Endothelial cell of umbilical vein (primary cell): ENCODE measurements at regions not wholly inside any gene's neighbourhood (a gene's known extent, or its start where the extent isn't known, plus 50 kb on each side); places are given as distances from the start of the nearest gene placed in this dataset.
A peak's percentile ranks its signal among the peaks of the same experiment; 100 is the strongest.

Source experiments
- FOS ChIP-seq: IDR thresholded peaks from 2 replicates; pipeline ENCODE4 v1.6.1; 2011; ENCODE audit warnings: mild to moderate bottlenecking, low read length, moderate library complexity, borderline replicate concordance; ENCODE audit not compliant: insufficient read depth
- JUN ChIP-seq: IDR thresholded peaks from 2 replicates; pipeline ENCODE4 v1.6.1; 2011; ENCODE audit warnings: borderline replicate concordance, low read depth; ENCODE audit not compliant: insufficient read length, insufficient read depth
- POLR2A ChIP-seq: IDR thresholded peaks from 2 replicates; pipeline ENCODE4 v1.6.1; 2012; ENCODE audit warnings: low read depth, mild to moderate bottlenecking, control low read depth, low read length
- POLR2AphosphoS5 ChIP-seq: IDR thresholded peaks from 2 replicates; pipeline ENCODE4 v1.6.1; 2012; ENCODE audit warnings: low read depth, mild to moderate bottlenecking, control low read depth, low read length, moderate library complexity; ENCODE audit not compliant: insufficient read depth
- TF ChIP-seq, protein P1 (sequence below), 2 donors: IDR thresholded peaks; 1 replicate in 1 of 2; 2 replicates in 1 of 2; pipeline ENCODE4 v1.5.1; 2011; ENCODE audit warnings: low read length in 2 of 2, mild to moderate bottlenecking in 2 of 2, moderate library complexity in 2 of 2, control low read depth in 1 of 2, inconsistent platforms in 1 of 2, low read depth in 1 of 2; ENCODE audit not compliant: insufficient read depth in 1 of 2; ENCODE audit errors: extremely low read depth in 1 of 2

DNA sequence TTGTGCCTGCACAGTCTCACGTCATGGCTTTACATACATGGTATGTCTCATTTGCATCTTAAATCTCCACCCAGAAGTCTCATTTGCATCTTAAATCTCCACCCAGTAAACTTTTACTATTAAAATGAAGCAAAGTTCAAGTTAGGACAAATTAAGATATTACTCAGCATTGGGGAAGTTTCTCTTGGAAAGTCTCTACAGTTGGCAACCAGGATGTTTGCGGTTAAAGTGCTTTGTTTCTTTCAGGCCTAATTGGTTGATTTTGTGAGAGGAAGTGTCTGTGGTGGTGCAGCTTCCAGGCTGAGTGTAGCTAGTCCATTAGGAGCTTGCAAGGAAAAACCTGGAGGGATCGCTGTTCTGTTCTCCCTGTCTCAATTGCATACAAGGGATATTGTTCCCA lies 1373.3 kb upstream of the GOT2 start:
- TF ChIP-seq POLR2AphosphoS5 = no peak
- TF ChIP-seq, protein P1, sequence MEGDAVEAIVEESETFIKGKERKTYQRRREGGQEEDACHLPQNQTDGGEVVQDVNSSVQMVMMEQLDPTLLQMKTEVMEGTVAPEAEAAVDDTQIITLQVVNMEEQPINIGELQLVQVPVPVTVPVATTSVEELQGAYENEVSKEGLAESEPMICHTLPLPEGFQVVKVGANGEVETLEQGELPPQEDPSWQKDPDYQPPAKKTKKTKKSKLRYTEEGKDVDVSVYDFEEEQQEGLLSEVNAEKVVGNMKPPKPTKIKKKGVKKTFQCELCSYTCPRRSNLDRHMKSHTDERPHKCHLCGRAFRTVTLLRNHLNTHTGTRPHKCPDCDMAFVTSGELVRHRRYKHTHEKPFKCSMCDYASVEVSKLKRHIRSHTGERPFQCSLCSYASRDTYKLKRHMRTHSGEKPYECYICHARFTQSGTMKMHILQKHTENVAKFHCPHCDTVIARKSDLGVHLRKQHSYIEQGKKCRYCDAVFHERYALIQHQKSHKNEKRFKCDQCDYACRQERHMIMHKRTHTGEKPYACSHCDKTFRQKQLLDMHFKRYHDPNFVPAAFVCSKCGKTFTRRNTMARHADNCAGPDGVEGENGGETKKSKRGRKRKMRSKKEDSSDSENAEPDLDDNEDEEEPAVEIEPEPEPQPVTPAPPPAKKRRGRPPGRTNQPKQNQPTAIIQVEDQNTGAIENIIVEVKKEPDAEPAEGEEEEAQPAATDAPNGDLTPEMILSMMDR (IDR thresholded peaks at IDR 0.05; ENCODE audit: extremely low read depth in 1 of 2, insufficient read depth in 1 of 2, low read depth in 1 of 2, low read length in 2 of 2) = no peak
- peak; percentile 34 for TF ChIP-seq FOS
- TF ChIP-seq POLR2A = no peak
- TF ChIP-seq JUN = no peak
